Activated naive CD4-positive, alpha-beta T cell treated with anti-CD3 and anti-CD28 coated beads, Interleukin-2, amount 50 U/mL, for 72 hours (primary cell): ENCODE measurements at regions not wholly inside any gene's neighbourhood (a gene's known extent, or its start where the extent isn't known, plus 50 kb on each side); places are given as distances from the start of the nearest gene placed in this dataset.

Source experiments
- ATAC-seq, 2 donors: fragments of 150-1000 bp; cut with Tn5 transposase; 2 replicates each; pipeline ENCODE4 v1.10.0; 2021; ENCODE audit warnings: mild to moderate bottlenecking in 2 of 2, moderate library complexity in 2 of 2
- DNase-seq, 2 donors: peaks; one replicate each; pipeline ENCODE4 v3.0.0; 2021 to 2022; ENCODE audit warnings: low spot score in 2 of 2
- H3K27ac Mint-ChIP-seq, 2 donors: one replicate each; pipeline ENCODE4 v1.8.0; 2022; ENCODE audit warnings: mild to moderate bottlenecking in 2 of 2, mixed read lengths in 2 of 2
- H3K36me3 Mint-ChIP-seq, 2 donors: one replicate each; pipeline ENCODE4 v1.8.0; 2022; ENCODE audit warnings: mixed read lengths in 2 of 2
- H3K9me3 Mint-ChIP-seq, 2 donors: one replicate each; pipeline ENCODE4 v1.8.0; 2022; ENCODE audit warnings: mixed read lengths in 2 of 2

DNA sequence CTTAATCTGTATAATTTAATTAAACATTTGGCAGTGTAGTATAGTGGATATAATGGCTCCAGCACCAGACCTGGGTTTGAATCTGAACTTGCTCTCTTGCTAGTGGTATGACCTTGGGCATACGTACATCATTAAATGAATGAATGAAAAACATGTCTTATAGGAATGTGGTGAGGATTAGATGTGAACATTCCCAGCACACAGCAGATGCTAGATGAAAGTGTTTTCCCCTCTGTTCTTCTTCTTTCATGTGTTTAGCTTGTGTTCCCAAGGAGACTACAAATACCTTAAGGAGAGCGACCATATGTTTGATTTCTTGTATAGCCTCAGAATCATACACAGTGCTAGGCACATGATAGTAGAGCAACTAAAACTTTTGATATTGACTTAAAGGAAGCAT lies 56.5 kb downstream of the CT47B1 start:
- DNase-seq (no peak), ATAC-seq (no peak)
- no peak overlapping the region for H3K27ac Mint-ChIP-seq
- H3K36me3 Mint-ChIP-seq = peaks cover 0 to 5% of the 10 kb centered on the region in 2 donors
- no peaks in the 10 kb centered on the region for H3K9me3 Mint-ChIP-seq

DNA sequence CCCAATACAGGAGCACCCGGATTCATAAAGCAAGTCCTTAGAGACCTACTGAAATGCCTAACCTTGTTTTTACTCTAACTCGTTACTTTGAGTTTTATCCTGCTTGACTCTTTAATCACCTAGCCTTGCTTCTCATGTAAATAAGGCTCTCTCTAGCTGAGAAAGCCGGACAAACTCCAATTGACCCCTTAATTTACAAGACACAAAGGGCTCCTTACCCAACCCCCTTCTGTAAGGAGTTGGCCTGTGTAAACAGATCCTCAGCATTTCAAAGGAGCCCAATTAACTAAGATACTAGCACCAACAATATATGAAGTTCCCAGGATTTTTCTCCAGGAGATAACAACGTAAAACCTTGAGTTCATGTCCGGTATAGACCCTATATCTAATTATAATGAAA lies 61.7 kb downstream of the CT47B1 start:
- no peak for DNase-seq
- Mint-ChIP-seq H3K9me3 (no peaks in the 10 kb centered on the region), H3K36me3 (peaks cover 0 to 12% of the 10 kb centered on the region in 2 donors), H3K27ac (no peak overlapping the region)
- ATAC-seq = no peak

DNA sequence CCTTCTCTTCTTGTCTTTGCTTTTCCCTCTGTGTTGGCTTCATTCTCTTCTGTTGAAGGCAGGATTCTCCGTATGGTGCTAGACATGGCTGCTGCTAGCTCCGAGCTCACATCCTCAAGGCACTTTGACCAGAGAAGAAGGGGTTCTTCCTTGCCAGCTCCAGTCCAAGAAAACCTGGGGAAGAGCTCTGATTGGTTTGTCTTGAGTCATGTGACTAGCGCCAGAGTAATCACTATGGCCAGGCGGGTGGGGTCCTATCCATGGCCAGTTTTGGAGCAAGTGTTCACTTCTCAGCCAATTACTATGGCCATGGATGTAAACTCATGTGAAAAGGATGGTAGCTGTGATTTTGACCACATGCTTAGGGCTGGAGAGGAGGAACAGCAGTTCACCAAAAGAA lies 74.2 kb downstream of the CT47B1 start:
- DNase-seq = no peak
- Mint-ChIP-seq H3K27ac (no peak overlapping the region), H3K36me3 (peaks cover 0 to 5% of the 10 kb centered on the region in 2 donors), H3K9me3 (no peaks in the 10 kb centered on the region)
- ATAC-seq = no peak

GRCh38 chrX:120797188-120797851 lies 78.3 kb downstream of the CT47B1 start:
- ATAC-seq = peak; percentile 70 to 82
- no peak for DNase-seq

DNA sequence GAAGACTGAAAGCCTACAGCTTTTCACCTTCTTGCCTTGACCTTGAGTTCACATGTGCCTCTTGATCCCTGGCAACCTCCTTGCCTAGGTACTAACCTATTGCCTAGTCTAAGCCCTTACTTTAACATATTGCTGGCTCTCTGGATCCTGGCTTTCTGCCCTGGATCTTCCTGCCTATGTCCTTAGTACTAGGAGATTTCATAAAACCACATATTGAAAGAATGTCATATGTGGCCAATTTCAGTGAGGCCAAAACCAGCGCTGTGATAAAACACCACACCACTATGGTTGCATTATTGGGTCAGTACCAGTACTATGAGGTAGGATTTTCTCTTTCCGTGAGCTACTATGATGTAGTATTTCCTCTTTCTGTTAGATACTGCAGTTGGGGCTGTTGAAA lies 80.4 kb downstream of the CT47B1 start:
- H3K9me3 Mint-ChIP-seq = no peaks in the 10 kb centered on the region

More at GRCh38 chrX:120797188-120797851, 78.3 kb downstream of the CT47B1 start:
- Mint-ChIP-seq H3K36me3 (no peaks in the 10 kb centered on the region), H3K27ac (peak overlapping the region in 1 of 2 donors; percentile 53), H3K9me3 (no peaks in the 10 kb centered on the region)

DNA sequence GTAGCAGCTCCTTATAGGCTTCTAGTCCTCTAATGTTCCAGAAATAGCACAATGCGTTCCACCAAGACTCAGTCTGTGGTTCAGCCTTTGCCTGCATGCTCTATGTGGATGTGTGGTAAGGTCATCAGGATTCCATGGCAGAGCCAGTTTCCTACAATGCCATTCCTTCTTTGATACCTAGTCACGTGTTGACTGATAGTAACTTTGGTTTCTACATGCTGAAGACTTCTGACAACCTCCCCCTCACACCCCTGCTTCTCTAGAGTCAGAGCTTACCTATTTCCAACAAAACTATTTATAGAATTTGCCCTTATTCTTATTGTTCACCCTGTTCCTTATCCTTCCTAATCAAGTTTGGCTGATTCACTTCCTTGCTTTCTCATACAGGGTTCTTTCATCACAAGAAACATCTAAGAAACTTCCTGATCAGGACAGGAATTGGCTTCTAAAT lies 81.1 kb downstream of the CT47B1 start:
- Mint-ChIP-seq H3K27ac (peak overlapping the region in 1 of 2 donors; percentile 41), H3K9me3 (no peaks in the 10 kb centered on the region), H3K36me3 (no peaks in the 10 kb centered on the region)
- no peak for DNase-seq
- ATAC-seq = peak in 1 of 2 donors; percentile 30

More for the DNA sequence above, 80.4 kb downstream of the CT47B1 start:
- no peaks in the 10 kb centered on the region for H3K36me3 Mint-ChIP-seq
- ATAC-seq = no peak
- no peak for DNase-seq
- peak overlapping the region in 1 of 2 donors; percentile 27 for H3K27ac Mint-ChIP-seq

DNA sequence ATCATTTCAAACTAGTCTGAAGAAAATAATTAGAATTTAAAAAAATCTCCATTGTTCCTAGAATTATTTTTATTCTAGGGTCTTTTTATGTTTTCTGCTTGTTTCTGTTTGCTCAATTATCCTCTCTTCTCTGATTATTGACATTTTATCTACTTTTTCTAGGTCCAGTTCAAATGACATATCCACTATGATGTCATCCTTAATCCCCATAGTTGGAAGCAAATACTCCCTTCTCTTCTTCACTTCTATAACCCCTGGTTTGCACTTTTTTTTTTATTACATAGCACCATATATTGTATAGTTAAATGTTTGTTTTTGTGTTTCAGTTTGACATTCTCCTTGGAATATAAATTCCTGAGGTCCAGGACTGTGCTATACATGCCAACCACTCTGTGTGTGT lies 82.6 kb downstream of the CT47B1 start:
- H3K9me3 Mint-ChIP-seq = no peaks in the 10 kb centered on the region
- DNase-seq (no peak), ATAC-seq (no peak)
- H3K36me3 Mint-ChIP-seq = no peaks in the 10 kb centered on the region
- H3K27ac Mint-ChIP-seq = no peak overlapping the region

GRCh38 chrX:120791013-120791643 lies 84.5 kb downstream of the CT47B1 start:
- Mint-ChIP-seq H3K36me3 (no peaks in the 10 kb centered on the region), H3K27ac (peak overlapping the region in 1 of 2 donors; percentile 81), H3K9me3 (no peaks in the 10 kb centered on the region)
- peak in 1 of 2 donors; percentile 58 for ATAC-seq
- DNase-seq = no peak

- H3K27ac Mint-ChIP-seq = peak overlapping the region in 1 of 2 donors; percentile 81
- ATAC-seq = peak in 1 of 2 donors; percentile 61
Measured at GRCh38 chrX:120790552-120790951, 85.1 kb downstream of the CT47B1 start.

GRCh38 chrX:120790118-120790517 lies 85.5 kb downstream of the CT47B1 start:
- DNase-seq (peak in 1 of 2 donors; percentile 13), ATAC-seq (peak; percentile 59 to 79)
- no peaks in the 10 kb centered on the region for H3K36me3 Mint-ChIP-seq
- H3K9me3 Mint-ChIP-seq = no peaks in the 10 kb centered on the region
- peak overlapping the region in 1 of 2 donors; percentile 81 for H3K27ac Mint-ChIP-seq

More at GRCh38 chrX:120790552-120790951, 85.1 kb downstream of the CT47B1 start:
- H3K36me3 Mint-ChIP-seq = no peaks in the 10 kb centered on the region
- no peak for DNase-seq
- H3K9me3 Mint-ChIP-seq = no peaks in the 10 kb centered on the region

DNA sequence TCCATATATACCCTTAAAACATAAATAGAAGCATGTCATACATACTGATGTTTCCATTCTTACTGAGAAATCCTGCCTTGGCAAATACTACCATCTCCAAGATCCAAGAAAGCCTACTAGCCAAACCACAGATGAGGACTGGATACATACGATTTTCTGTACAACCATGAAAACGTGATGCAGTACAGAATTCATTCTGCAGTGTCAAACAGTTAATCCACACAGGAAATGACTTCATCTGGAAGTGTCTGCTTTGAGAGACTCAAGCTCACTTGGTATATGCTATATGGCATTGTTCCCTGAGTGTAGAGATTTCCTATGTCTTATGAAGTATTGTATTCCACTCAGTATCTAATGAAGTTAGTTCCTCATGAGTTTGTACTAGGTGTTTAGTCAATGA lies 94.3 kb downstream of the CT47B1 start:
- peaks cover 0 to 1% of the 10 kb centered on the region in 2 donors for H3K9me3 Mint-ChIP-seq
- DNase-seq = no peak
- ATAC-seq = no peak
- peaks cover 0 to 2% of the 10 kb centered on the region in 2 donors for H3K36me3 Mint-ChIP-seq
- H3K27ac Mint-ChIP-seq = no peak overlapping the region

DNA sequence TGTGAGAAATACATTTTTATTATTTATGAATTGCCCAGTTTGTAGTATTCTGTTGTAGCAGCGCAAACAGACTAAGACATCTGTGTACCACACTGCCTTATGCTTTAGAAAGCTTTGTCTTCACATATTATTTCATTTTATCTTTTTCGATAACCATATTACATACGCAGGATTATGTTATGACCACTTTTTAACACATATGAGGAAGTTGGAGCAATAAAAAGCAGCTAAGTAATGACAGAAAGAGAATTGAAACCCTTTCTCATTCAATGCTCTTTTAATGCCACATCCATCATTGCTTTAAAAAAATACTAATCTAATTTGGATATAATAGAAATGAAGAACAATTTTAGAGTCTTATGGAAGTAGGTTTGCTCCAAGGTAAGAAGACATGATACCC lies 99.7 kb downstream of the CT47B1 start:
- Mint-ChIP-seq H3K9me3 (peaks cover 0 to 4% of the 10 kb centered on the region in 2 donors), H3K36me3 (peaks cover 0 to 5% of the 10 kb centered on the region in 2 donors), H3K27ac (no peak overlapping the region)
- ATAC-seq (no peak), DNase-seq (no peak)

DNA sequence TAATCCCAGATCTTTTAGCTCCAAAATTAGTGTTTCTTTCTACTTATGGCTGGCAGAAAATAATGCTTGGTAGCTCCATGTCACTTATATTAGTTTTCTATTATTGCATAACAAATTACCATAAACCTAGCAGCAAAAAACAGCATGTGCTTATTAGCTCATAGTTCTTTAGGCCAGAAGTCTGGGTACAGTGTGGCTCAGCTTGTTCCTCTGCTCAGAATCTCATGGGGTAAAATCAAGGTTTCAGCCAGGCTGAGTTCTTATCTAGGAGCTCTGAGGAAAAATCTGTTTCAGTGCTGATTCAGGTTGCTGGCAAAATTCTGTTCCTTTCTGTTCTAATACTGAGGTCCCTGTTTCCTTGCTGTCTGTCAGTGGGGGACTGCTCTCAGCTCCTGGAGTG lies 101.1 kb downstream of the CT47B1 start:
- H3K9me3 Mint-ChIP-seq = peaks cover 0 to 4% of the 10 kb centered on the region in 2 donors
- no peak for ATAC-seq
- H3K27ac Mint-ChIP-seq = no peak overlapping the region
- H3K36me3 Mint-ChIP-seq = peaks cover 0 to 5% of the 10 kb centered on the region in 2 donors
- DNase-seq = no peak

DNA sequence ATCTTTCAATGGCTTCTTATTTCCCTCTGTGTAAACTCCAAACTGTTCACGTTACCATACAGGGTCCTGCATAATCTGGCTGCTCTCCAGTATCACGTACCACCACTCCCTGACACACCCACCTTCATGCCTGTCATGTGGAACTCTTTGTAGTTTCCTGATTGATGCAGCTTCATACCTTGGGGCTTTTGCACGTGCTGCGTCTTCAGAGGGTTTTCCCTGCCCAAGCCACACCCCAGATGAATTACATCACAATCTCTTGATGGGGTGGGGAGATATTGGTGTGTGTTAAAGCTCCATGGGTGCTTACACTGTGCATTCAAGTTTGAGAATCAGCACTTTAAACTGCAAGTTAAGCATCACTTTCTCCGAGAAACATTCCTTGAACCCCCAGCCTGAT lies 101.9 kb downstream of the CT47B1 start:
- Mint-ChIP-seq H3K9me3 (peaks cover 0 to 4% of the 10 kb centered on the region in 2 donors), H3K27ac (no peak overlapping the region), H3K36me3 (peaks cover 0 to 5% of the 10 kb centered on the region in 2 donors)
- no peak for ATAC-seq
- no peak for DNase-seq

GRCh38 chrX:120769576-120770341 lies 105.9 kb downstream of the CT47B1 start:
- Mint-ChIP-seq H3K9me3 (no peaks in the 10 kb centered on the region), H3K27ac (no peak overlapping the region), H3K36me3 (no peaks in the 10 kb centered on the region)
- peak in 1 of 2 donors; percentile 4 for DNase-seq
- no peak for ATAC-seq

- no peaks in the 10 kb centered on the region for H3K9me3 Mint-ChIP-seq
- no peak for ATAC-seq
- H3K27ac Mint-ChIP-seq = no peak overlapping the region
- no peaks in the 10 kb centered on the region for H3K36me3 Mint-ChIP-seq
- DNase-seq = no peak
Measured at GRCh38 chrX:120768681-120769080, 107.0 kb downstream of the CT47B1 start.

- H3K36me3 Mint-ChIP-seq = no peaks in the 10 kb centered on the region
- no peaks in the 10 kb centered on the region for H3K9me3 Mint-ChIP-seq
- ATAC-seq (no peak), DNase-seq (no peak)
- H3K27ac Mint-ChIP-seq = no peak overlapping the region
Measured at GRCh38 chrX:120768254-120768653, 107.4 kb downstream of the CT47B1 start.
